Keratinocyte (primary cell): ENCODE measurements at regions not wholly inside any gene's neighbourhood (a gene's known extent, or its start where the extent isn't known, plus 50 kb on each side); places are given as distances from the start of the nearest gene placed in this dataset.

Source experiments
- CTCF ChIP-seq, 3 experiments: IDR thresholded peaks in 1 of 3; conservative IDR thresholded peaks in 1 of 3; optimal IDR thresholded peaks in 1 of 3; 2 replicates in 2 of 3; 3 replicates in 1 of 3; pipeline versions ENCODE3 to v1.5.1; 2011; ENCODE audit warnings: low read length in 3 of 3, mild to moderate bottlenecking in 3 of 3, moderate library complexity in 2 of 3, control low read depth in 1 of 3, inconsistent platforms in 1 of 3; ENCODE audit not compliant: insufficient read depth in 2 of 3; ENCODE audit errors: extremely low read depth in 1 of 3
- EZH2 ChIP-seq: IDR thresholded peaks from one replicate; pipeline ENCODE4 v1.6.1; 2012; ENCODE audit warnings: inconsistent platforms, mild to moderate bottlenecking, low read length, moderate library complexity

GRCh38 chr13:32857077-32857476, 159.1 kb upstream of the KL start:
- TF ChIP-seq CTCF (optimal IDR thresholded peaks at IDR 0.05 in 1 of 3, IDR thresholded peaks at IDR 0.05 in 1 of 3, conservative IDR thresholded peaks at IDR 0.05 in 1 of 3; ENCODE audit: extremely low read depth in 1 of 3, insufficient read depth in 2 of 3, low read length in 3 of 3): no peak
- TF ChIP-seq EZH2: no peak
